ENCODE measurements at regions not wholly inside any gene's neighbourhood (a gene's known extent, or its start where the extent isn't known, plus 50 kb on each side); places are given as distances from the start of the nearest gene placed in this dataset.

GRCh38 chr11:97955595-97955994 is 1065.2 kb upstream of the CNTN5 start:
- ATAC-seq: no peak
- no peaks in the 10 kb centered on the region; the same call in 1 of the 2 replicates for H3K9me2 ChIP-seq (ENCODE audit: insufficient read depth)
- DNase-seq (ENCODE audit: low spot score): no peak
- H4K20me1 ChIP-seq (replicated peaks; ENCODE audit: insufficient read depth): no peaks in the 10 kb centered on the region
- TF ChIP-seq ZNF331 (CRISPR knock-in tag; IDR thresholded peaks at IDR 0.05; ENCODE audit: low read depth) (no peak), EZH2phosphoT487 (IDR thresholded peaks at IDR 0.05; ENCODE audit: unreplicated experiment) (no peak), JUNB (IDR thresholded peaks at IDR 0.05; ENCODE audit: unreplicated experiment) (no peak), NANOG (IDR thresholded peaks at IDR 0.05; ENCODE audit: borderline replicate concordance) (no peak), CREB1 (CRISPR knock-in tag; IDR thresholded peaks at IDR 0.05; ENCODE audit: low read depth) (no peak), ZNF462 (CRISPR knock-in tag; IDR thresholded peaks at IDR 0.05) (no peak), ZNF114 (CRISPR knock-in tag; IDR thresholded peaks at IDR 0.05) (no peak), REST (IDR thresholded peaks at IDR 0.05; ENCODE audit: unreplicated experiment) (no peak), STAT1 (IDR thresholded peaks at IDR 0.05; ENCODE audit: unreplicated experiment) (no peak), ETS1 (IDR thresholded peaks at IDR 0.05) (no peak), CTCF (conservative IDR thresholded peaks at IDR 0.05; ENCODE audit: low read depth in 2 of 2) (no peak), POLR2AphosphoS5 (IDR thresholded peaks at IDR 0.05; ENCODE audit: low read depth) (no peak), EZH2 (IDR thresholded peaks at IDR 0.05; ENCODE audit: low read depth, unreplicated experiment) (no peak)
- Mint-ChIP-seq H3K27ac (no peak overlapping the region), H3K4me3 (no peak overlapping the region), H3K4me1 (no peaks in the 10 kb centered on the region), H3K36me3 (ENCODE audit: low read depth) (peaks cover 6% of the 10 kb centered on the region; the same call in 1 of the 3 replicates), H3K9me3 (peaks cover 10% of the 10 kb centered on the region; the same call in 2 of the 3 replicates), H3K27me3 (ENCODE audit: insufficient read depth, low read depth, poor library complexity) (no peaks in the 10 kb centered on the region)
- H3K4me2 ChIP-seq: no peak overlapping the region
- no peaks in the 10 kb centered on the region for H3K4me1 ChIP-seq (ENCODE audit: insufficient read depth)
- no peaks in the 10 kb centered on the region for H3K79me2 ChIP-seq (replicated peaks; ENCODE audit: insufficient read depth)
- no peak overlapping the region for H3K4me3 ChIP-seq
- H2AFZ ChIP-seq: no peak overlapping the region
- no peak overlapping the region for H3K27ac ChIP-seq (ENCODE audit: low read depth)
- H3F3A ChIP-seq (replicated peaks; ENCODE audit: low read depth): no peaks in the 10 kb centered on the region
- H3K27me3 ChIP-seq (ENCODE audit: insufficient read depth): no peaks in the 10 kb centered on the region
- no peaks in the 10 kb centered on the region for H3K36me3 ChIP-seq (ENCODE audit: insufficient read depth)

Data from GM23338 (cell line).